Heart left ventricle (tissue), 13 donors: ENCODE measurements at regions not wholly inside any gene's neighbourhood (a gene's known extent, or its start where the extent isn't known, plus 50 kb on each side); places are given as distances from the start of the nearest gene placed in this dataset.

ENCODE experiments used
- POLR2A ChIP-seq, 2 donors: fragments of 450-650 bp; IDR thresholded peaks; one replicate each; pipeline ENCODE4 v1.6.1; 2017; ENCODE audit warnings: antibody characterized with exemption in 2 of 2, mild to moderate bottlenecking in 2 of 2, moderate library complexity in 2 of 2
- TF ChIP-seq, protein P1 (sequence below), 12 donors: fragments of 200-600 bp; sonication (generic) in 4 of 12; IDR thresholded peaks; one replicate each; pipeline versions ENCODE4 v1.5.0 to v1.8.0; 2018 to 2022; ENCODE audit warnings: antibody characterized with exemption in 12 of 12, mild to moderate bottlenecking in 5 of 12
- donor health status: ischemic (EF 13 %, LVEDD 7.1; RV severe dilation, severe dysfunction).
- donor health status: DM: no; HTN: yes; CAD: no.
- donor health status: DM: no; HTN: no; CAD: no.
- donor health status: ischemic (EF 25% LVEDD 6.9; RV normal size, moderate dysfunction).
- donor health status: ischemic (EF 25% LVEDD 5.7; RV mildly dilated, moderate dysfunction).
- donor health status: ischemic (EF 35%, LVEDD 5.7; RV mildly dilated, moderate dysfunction).
- donor health status: nonischemic (EF 11% LVEDD 7.7; RV severe dilation, severe dysfunction).
- donor health status: DM: yes; HTN: yes; CAD: no.
- donor health status: PGD.
- donor health status: ischemic (EF 29% LVEDD 5.4; RV normal size, mild dysfunction).
- donor health status: nonischemic (EF 23%, LVEDD 6.1; RV moderate dilation, normal function).

DNA sequence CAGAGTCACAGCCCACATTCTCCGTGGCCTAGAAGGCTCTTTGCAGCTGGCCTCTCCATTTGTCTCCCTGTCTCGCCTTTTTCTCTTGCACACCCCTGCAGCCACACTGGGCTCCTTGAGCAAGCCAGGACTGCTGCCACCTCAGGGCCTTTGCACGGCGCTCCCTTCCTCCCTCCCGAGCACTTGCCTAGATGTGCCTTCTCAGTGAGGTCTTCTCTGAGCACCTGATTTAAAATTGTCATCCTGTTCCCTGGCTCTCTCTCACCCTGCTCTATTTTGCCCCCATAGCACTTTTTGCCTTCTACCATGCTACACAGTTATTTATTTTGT, 102.9 kb upstream of the THY1 start:
- TF ChIP-seq, protein P1, sequence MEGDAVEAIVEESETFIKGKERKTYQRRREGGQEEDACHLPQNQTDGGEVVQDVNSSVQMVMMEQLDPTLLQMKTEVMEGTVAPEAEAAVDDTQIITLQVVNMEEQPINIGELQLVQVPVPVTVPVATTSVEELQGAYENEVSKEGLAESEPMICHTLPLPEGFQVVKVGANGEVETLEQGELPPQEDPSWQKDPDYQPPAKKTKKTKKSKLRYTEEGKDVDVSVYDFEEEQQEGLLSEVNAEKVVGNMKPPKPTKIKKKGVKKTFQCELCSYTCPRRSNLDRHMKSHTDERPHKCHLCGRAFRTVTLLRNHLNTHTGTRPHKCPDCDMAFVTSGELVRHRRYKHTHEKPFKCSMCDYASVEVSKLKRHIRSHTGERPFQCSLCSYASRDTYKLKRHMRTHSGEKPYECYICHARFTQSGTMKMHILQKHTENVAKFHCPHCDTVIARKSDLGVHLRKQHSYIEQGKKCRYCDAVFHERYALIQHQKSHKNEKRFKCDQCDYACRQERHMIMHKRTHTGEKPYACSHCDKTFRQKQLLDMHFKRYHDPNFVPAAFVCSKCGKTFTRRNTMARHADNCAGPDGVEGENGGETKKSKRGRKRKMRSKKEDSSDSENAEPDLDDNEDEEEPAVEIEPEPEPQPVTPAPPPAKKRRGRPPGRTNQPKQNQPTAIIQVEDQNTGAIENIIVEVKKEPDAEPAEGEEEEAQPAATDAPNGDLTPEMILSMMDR (IDR thresholded peaks at IDR 0.05): no peak
- TF ChIP-seq POLR2A (IDR thresholded peaks at IDR 0.05): no peak
